AG09319 (cell line): ENCODE measurements at regions not wholly inside any gene's neighbourhood (a gene's known extent, or its start where the extent isn't known, plus 50 kb on each side); places are given as distances from the start of the nearest gene placed in this dataset.

Experiments used
- DNase-seq: peaks from one replicate; pipeline ENCODE4 v3.0.0-alpha.2; 2010; ENCODE audit warnings: low read depth; ENCODE audit errors: extremely low read depth
- CTCF ChIP-seq: IDR thresholded peaks from 2 replicates; pipeline ENCODE4 v1.5.1; 2011; ENCODE audit warnings: low read depth, mild to moderate bottlenecking, inconsistent platforms, low read length, moderate library complexity

- no peak for TF ChIP-seq CTCF
Measured at GRCh38 chr14:71327691-71328090, 420.4 kb downstream of the PCNX1 start.

GRCh38 chr14:71328183-71328582 lies 420.9 kb downstream of the PCNX1 start:
- TF ChIP-seq CTCF, result no peak
- no peak for DNase-seq

More at GRCh38 chr14:71327691-71328090, 420.4 kb downstream of the PCNX1 start:
- DNase-seq, result no peak

- no peak for DNase-seq
- TF ChIP-seq CTCF, result no peak
Measured at GRCh38 chr14:71328954-71329353, 421.7 kb downstream of the PCNX1 start.

- no peak for TF ChIP-seq CTCF
- no peak for DNase-seq
Measured at GRCh38 chr14:71331403-71331802, 424.1 kb downstream of the PCNX1 start.

DNA sequence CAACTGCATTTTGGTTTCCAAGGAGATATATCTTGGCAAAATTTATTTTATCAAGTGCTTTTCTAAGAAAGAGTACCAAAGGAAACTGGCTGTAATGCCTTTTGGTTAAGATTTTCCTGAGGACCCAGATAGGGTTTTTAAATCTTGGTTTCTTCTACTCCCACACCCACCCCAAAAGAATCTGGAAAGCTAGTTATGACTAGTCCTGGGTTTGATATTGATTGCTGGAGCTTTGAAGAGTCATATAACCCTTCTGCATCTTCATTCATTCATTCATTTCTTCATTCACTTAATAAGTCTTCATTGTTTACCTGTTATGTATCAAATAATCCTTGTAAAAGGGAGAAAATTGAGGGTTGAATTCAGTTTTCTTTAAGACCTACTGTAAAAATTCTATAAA lies 425.2 kb downstream of the PCNX1 start:
- no peak for TF ChIP-seq CTCF
- DNase-seq, result no peak

- no peak for DNase-seq
- TF ChIP-seq CTCF, result no peak
Measured at GRCh38 chr14:71333705-71334104, 426.4 kb downstream of the PCNX1 start.

DNA sequence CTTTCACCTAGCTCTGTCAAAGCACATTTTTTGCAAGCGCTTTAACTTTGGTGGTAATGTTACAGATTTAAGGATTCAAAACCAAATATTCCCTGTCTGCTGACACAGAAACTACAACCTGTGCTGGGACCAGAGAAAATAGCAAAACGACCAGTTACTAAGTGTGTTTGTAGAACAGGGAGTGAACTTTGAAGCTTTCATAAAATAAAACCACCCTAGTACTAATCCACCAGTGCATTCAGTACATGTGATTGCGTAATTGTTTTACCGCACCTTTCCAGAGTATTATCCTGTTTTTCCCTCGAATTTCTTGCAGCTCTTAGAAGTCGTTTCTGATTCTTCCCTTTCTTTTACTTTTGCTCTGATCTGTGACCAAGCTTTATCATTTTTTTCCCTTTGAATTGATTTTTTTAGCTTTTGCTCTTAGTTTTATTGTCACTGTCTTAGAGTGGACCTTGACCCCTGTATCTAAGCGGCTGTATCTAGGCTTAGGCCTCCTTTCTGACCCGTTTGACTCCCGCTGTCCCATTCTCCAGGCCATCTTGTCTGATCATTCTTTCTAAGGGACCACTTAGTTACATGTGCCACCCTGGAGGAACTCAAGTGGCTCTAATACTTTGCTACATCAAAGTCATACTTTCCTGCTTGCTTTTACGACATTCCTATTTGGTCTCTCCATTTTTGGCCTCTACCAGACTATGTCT lies 429.4 kb downstream of the PCNX1 start:
- no peak for DNase-seq
- no peak for TF ChIP-seq CTCF
